Neural cell (in vitro differentiated cells): ENCODE measurements at regions not wholly inside any gene's neighbourhood (a gene's known extent, or its start where the extent isn't known, plus 50 kb on each side); places are given as distances from the start of the nearest gene placed in this dataset.

Experiments
- H2AFZ ChIP-seq: fragments of 200-600, 300-800 bp; sonication (generic), shearing (Covaris generic); 2 replicates; pipeline ENCODE4 v1.6.0; 2014; ENCODE audit warnings: low read depth, mild to moderate bottlenecking, antibody characterized with exemption, low read length, moderate library complexity
- H3F3A ChIP-seq: fragments of 200-600 bp; shearing (Covaris generic); 2 replicates; pipeline ENCODE4 v1.6.1; 2016; ENCODE audit warnings: mild to moderate bottlenecking, moderate library complexity, mixed read lengths, antibody characterized with exemption, low read length; ENCODE audit not compliant: insufficient read depth, poor library complexity, severe bottlenecking
- H3K27ac ChIP-seq: fragments of 200-600, 300-800 bp; sonication (generic), shearing (Covaris generic); 2 replicates; pipeline ENCODE4 v1.5.1; 2014; ENCODE audit warnings: mild to moderate bottlenecking, low read length, moderate library complexity
- H3K27me3 ChIP-seq: fragments of 300-800, 200-600 bp; sonication (generic), shearing (Covaris generic); 2 replicates; pipeline ENCODE4 v1.6.0; 2014; ENCODE audit warnings: mild to moderate bottlenecking, low read depth, low read length, moderate library complexity; ENCODE audit not compliant: insufficient read depth
- H3K36me3 ChIP-seq: fragments of 300-800, 200-600 bp; sonication (generic), shearing (Covaris generic); 2 replicates; pipeline ENCODE4 v1.5.1; 2014; ENCODE audit warnings: mild to moderate bottlenecking, antibody characterized with exemption, low read length, moderate library complexity; ENCODE audit not compliant: insufficient read depth
- H3K4me2 ChIP-seq: fragments of 300-800, 200-600 bp; sonication (generic), shearing (Covaris generic); 2 replicates; pipeline ENCODE4 v1.6.0; 2014; ENCODE audit warnings: mild to moderate bottlenecking, low read length
- H3K4me3 ChIP-seq: fragments of 300-800, 200-600 bp; sonication (generic), shearing (Covaris generic); 2 replicates; pipeline ENCODE4 v1.5.1; 2014; ENCODE audit warnings: mild to moderate bottlenecking, low read length, moderate library complexity
- H3K79me2 ChIP-seq: fragments of 200-600 bp; shearing (Covaris generic); replicated peaks from 2 replicates; pipeline ENCODE4 v1.6.0; 2014; ENCODE audit warnings: mild to moderate bottlenecking, low read length, moderate library complexity; ENCODE audit not compliant: insufficient read depth
- H3K9ac ChIP-seq: fragments of 300-800, 200-600 bp; sonication (generic), shearing (Covaris generic); 2 replicates; pipeline ENCODE4 v1.6.1; 2016; ENCODE audit warnings: mild to moderate bottlenecking, low read length, mixed read lengths
- H3K9me2 ChIP-seq: fragments of 200-600 bp; shearing (Covaris generic); 2 replicates; pipeline ENCODE4 v1.6.1; 2016; ENCODE audit warnings: mild to moderate bottlenecking, low read length, mixed read lengths; ENCODE audit not compliant: insufficient read depth
- H3K9me3 ChIP-seq: fragments of 200-600, 300-800 bp; sonication (generic), shearing (Covaris generic); 2 replicates; pipeline ENCODE4 v1.6.1; 2016; ENCODE audit warnings: mild to moderate bottlenecking, mixed run types, low read length, moderate library complexity, mixed read lengths
- H4K20me1 ChIP-seq: fragments of 200-600 bp; shearing (Covaris generic); 2 replicates; pipeline ENCODE4 v1.6.1; 2016; ENCODE audit warnings: mild to moderate bottlenecking, mixed run types; ENCODE audit not compliant: insufficient read depth
- CTCF ChIP-seq: fragments of 450-650 bp; IDR thresholded peaks from 2 replicates; pipeline ENCODE4 v1.5.1; 2014; ENCODE audit warnings: antibody characterized with exemption, mild to moderate bottlenecking, moderate library complexity; ENCODE audit not compliant: poor library complexity, severe bottlenecking
- EP300 ChIP-seq: fragments of 450-650 bp; conservative IDR thresholded peaks from 2 replicates; pipeline ENCODE4 v1.6.1; 2014; ENCODE audit warnings: antibody characterized with exemption, mild to moderate bottlenecking, moderate library complexity; ENCODE audit not compliant: poor library complexity, severe bottlenecking
- MXI1 ChIP-seq: fragments of 450-650 bp; conservative IDR thresholded peaks from 2 replicates; pipeline ENCODE4 v1.6.1; 2014; ENCODE audit warnings: antibody characterized with exemption, mild to moderate bottlenecking; ENCODE audit not compliant: poor library complexity, severe bottlenecking
- POLR2AphosphoS5 ChIP-seq: IDR thresholded peaks from 2 replicates; pipeline ENCODE4 v1.6.1; 2012
- RAD21 ChIP-seq: fragments of 450-650 bp; conservative IDR thresholded peaks from 2 replicates; pipeline ENCODE4 v1.6.1; 2014; ENCODE audit warnings: antibody characterized with exemption, mild to moderate bottlenecking, moderate library complexity
- SMC3 ChIP-seq: fragments of 450-650 bp; conservative IDR thresholded peaks from 2 replicates; pipeline ENCODE4 v1.6.1; 2014; ENCODE audit warnings: antibody characterized with exemption, mild to moderate bottlenecking, moderate library complexity; ENCODE audit not compliant: poor library complexity
- TAF1 ChIP-seq: IDR thresholded peaks from 2 replicates; pipeline ENCODE4 v1.6.1; 2012; ENCODE audit warnings: low read depth
- TF ChIP-seq, protein P1 (sequence below): IDR thresholded peaks from 2 replicates; pipeline ENCODE4 v1.6.1; 2012; ENCODE audit warnings: borderline replicate concordance

DNA sequence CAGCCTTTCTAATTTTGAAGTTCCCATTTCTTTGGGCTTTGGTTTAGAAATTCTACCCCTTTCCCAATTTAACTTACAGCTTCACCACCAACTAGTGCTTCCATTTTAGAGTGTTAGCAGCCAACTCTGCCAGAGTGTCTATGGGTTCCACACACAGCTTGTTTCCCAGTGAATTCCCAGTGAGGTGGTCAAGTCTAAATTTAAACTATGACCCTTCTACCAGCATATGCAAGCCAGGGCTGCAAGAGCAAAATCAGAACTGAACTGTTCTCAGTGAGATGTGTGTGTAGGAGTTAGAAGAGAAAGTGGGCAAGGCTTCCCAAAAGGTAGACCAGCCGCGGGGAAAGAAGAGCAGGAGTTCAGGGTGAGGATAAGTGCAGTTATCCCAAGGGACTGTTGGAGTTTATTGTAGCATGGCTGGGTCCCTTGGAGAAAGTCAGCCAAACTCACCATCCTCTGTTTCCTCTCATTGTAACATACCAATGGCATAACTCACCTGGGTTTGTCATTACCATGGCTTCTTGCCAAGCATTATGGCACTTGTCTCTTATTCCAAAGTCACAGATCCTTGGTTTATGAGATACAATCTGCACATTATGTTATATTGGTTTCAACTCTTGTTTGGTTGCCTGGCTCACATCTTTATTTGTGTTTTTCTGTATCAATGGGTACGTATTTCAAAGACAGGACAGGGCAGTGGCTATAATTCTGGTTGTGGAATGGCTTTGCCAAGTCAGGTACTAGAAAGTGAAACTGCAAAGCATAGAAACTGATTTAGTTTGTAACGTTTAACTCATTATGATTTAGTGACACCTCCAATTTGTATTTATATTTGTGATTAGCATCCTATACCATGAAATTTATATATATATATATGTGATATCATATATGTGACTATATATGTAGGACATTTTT, 130.2 kb upstream of the UMPS start:
- Histone ChIP-seq H3K9me3 (no peaks in the 10 kb centered on the region), H3K27ac (no peak overlapping the region), H3K4me2 (no peak overlapping the region), H3K27me3 (no peaks in the 10 kb centered on the region), H3K9me2 (no peaks in the 10 kb centered on the region), H3K9ac (no peak overlapping the region), H2AFZ (no peak overlapping the region), H3F3A (no peaks in the 10 kb centered on the region), H3K79me2 (no peaks in the 10 kb centered on the region), H3K4me3 (no peak overlapping the region), H4K20me1 (no peaks in the 10 kb centered on the region), H3K36me3 (no peaks in the 10 kb centered on the region)
- TF ChIP-seq, protein P1, sequence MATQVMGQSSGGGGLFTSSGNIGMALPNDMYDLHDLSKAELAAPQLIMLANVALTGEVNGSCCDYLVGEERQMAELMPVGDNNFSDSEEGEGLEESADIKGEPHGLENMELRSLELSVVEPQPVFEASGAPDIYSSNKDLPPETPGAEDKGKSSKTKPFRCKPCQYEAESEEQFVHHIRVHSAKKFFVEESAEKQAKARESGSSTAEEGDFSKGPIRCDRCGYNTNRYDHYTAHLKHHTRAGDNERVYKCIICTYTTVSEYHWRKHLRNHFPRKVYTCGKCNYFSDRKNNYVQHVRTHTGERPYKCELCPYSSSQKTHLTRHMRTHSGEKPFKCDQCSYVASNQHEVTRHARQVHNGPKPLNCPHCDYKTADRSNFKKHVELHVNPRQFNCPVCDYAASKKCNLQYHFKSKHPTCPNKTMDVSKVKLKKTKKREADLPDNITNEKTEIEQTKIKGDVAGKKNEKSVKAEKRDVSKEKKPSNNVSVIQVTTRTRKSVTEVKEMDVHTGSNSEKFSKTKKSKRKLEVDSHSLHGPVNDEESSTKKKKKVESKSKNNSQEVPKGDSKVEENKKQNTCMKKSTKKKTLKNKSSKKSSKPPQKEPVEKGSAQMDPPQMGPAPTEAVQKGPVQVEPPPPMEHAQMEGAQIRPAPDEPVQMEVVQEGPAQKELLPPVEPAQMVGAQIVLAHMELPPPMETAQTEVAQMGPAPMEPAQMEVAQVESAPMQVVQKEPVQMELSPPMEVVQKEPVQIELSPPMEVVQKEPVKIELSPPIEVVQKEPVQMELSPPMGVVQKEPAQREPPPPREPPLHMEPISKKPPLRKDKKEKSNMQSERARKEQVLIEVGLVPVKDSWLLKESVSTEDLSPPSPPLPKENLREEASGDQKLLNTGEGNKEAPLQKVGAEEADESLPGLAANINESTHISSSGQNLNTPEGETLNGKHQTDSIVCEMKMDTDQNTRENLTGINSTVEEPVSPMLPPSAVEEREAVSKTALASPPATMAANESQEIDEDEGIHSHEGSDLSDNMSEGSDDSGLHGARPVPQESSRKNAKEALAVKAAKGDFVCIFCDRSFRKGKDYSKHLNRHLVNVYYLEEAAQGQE, result no peak
- no peak for TF ChIP-seq CTCF
- TF ChIP-seq TAF1, result no peak
- TF ChIP-seq EP300, result no peak

GRCh38 chr3:124600765-124601164, 129.5 kb upstream of the UMPS start:
- Histone ChIP-seq H3K9me3 (no peaks in the 10 kb centered on the region), H3K9ac (no peak overlapping the region), H3K79me2 (no peaks in the 10 kb centered on the region), H3K27me3 (no peaks in the 10 kb centered on the region), H3F3A (no peaks in the 10 kb centered on the region), H3K4me3 (no peak overlapping the region), H3K9me2 (no peaks in the 10 kb centered on the region), H3K27ac (no peak overlapping the region), H3K36me3 (no peaks in the 10 kb centered on the region), H2AFZ (no peak overlapping the region), H3K4me2 (no peak overlapping the region), H4K20me1 (no peaks in the 10 kb centered on the region)
- TF ChIP-seq POLR2AphosphoS5 (no peak), SMC3 (no peak), RAD21 (no peak), EP300 (no peak)

GRCh38 chr3:124601190-124601589, 129.1 kb upstream of the UMPS start:
- Histone ChIP-seq H3K9ac (no peak overlapping the region), H4K20me1 (no peaks in the 10 kb centered on the region), H3K4me3 (no peak overlapping the region), H3F3A (no peaks in the 10 kb centered on the region), H2AFZ (no peak overlapping the region), H3K27me3 (no peaks in the 10 kb centered on the region), H3K9me2 (no peaks in the 10 kb centered on the region), H3K79me2 (no peaks in the 10 kb centered on the region), H3K4me2 (no peak overlapping the region), H3K9me3 (no peaks in the 10 kb centered on the region), H3K27ac (no peak overlapping the region), H3K36me3 (no peaks in the 10 kb centered on the region)
- no peak for TF ChIP-seq TAF1
- TF ChIP-seq CTCF, result no peak
- no peak for TF ChIP-seq RAD21
- no peak for TF ChIP-seq MXI1
- TF ChIP-seq EP300, result no peak
